K562 (cell line): ENCODE measurements at regions not wholly inside any gene's neighbourhood (a gene's known extent, or its start where the extent isn't known, plus 50 kb on each side); places are given as distances from the start of the nearest gene placed in this dataset.

Experiments used
- ATAC-seq: fragments of 200-7000 bp; cut with Tn5 transposase; 3 replicates; pipeline ENCODE4 v1.9.1; 2020; ENCODE audit warnings: moderate library complexity
- BruUV-seq: library from RNA; stranded (reverse); fragments of 400-500 nt; replicated peaks from 2 replicates; lab custom pipeline; 2021; lab: Mats Ljungman, UMichigan
- CTCF ChIA-PET: fragments of 300-600 bp; formaldehyde crosslinking; extraction: SDS; loops from one replicate; lab custom pipeline; 2021; ENCODE audit warnings: low intra/inter-chr PET ratio; lab: Yijun Ruan, JAX
- POLR2A ChIA-PET: fragments of 300-600, 350-650 bp; sonication (Branson Sonifier 250); formaldehyde crosslinking; extraction: SDS; loops from one replicate; lab custom pipeline; 2021; ENCODE audit warnings: antibody characterized with exemption, inconsistent platforms; lab: Yijun Ruan, JAX
- DNase-seq, 4 experiments: peaks; one replicate each; pipeline versions ENCODE4 v3.0.0 to v3.0.0-alpha.2; 2011 to 2018; ENCODE audit warnings: low spot score in 3 of 4, mixed read lengths in 3 of 4; ENCODE audit errors: extremely low read depth in 1 of 4
- FAIRE-seq: peaks from 2 replicates; lab custom pipeline; 2011; peaks lifted over from hg19 to GRCh38; lab: Jason Lieb, UNC
- H2AFZ ChIP-seq: 2 replicates; pipeline ENCODE4 v1.6.0; 2011; ENCODE audit warnings: low read depth, low read length, control low read depth, inconsistent platforms
- H3K27ac ChIP-seq: fragments of 200-600 bp; 3 replicates; pipeline ENCODE4 v1.8.0; 2011; ENCODE audit warnings: low read depth, mild to moderate bottlenecking, control low read depth, inconsistent platforms, low read length, moderate library complexity, mixed read lengths; ENCODE audit errors: extremely low read depth
- H3K27me3 ChIP-seq, 2 experiments: fragments of 300-600 bp in 1 of 2; 2 replicates in 1 of 2; 3 replicates in 1 of 2; pipeline versions ENCODE4 v1.6.0 to v1.8.0; 2011; ENCODE audit warnings: inconsistent platforms in 2 of 2, low read length in 2 of 2, mild to moderate bottlenecking in 1 of 2, mixed read lengths in 1 of 2, moderate library complexity in 1 of 2; ENCODE audit not compliant: control insufficient read depth in 2 of 2, insufficient read depth in 2 of 2
- H3K36me3 ChIP-seq: fragments of 300-600 bp; 3 replicates; pipeline ENCODE4 v1.8.0; 2011; ENCODE audit warnings: mild to moderate bottlenecking, low read length, inconsistent platforms; ENCODE audit not compliant: control insufficient read depth, insufficient read depth
- H3K4me1 ChIP-seq, 2 experiments: fragments of 200-600 bp in 1 of 2; replicated peaks in 1 of 2; 2 replicates in 1 of 2; 3 replicates in 1 of 2; pipeline versions ENCODE4 v1.5.1 to v1.8.0; 2011; ENCODE audit warnings: inconsistent platforms in 2 of 2, low read length in 2 of 2, mild to moderate bottlenecking in 1 of 2, mixed read lengths in 1 of 2, moderate library complexity in 1 of 2; ENCODE audit not compliant: control insufficient read depth in 2 of 2, insufficient read depth in 2 of 2
- H3K4me2 ChIP-seq: 2 replicates; pipeline ENCODE4 v1.6.1; 2011; ENCODE audit warnings: low read length, control low read depth, inconsistent platforms, mixed read lengths; ENCODE audit not compliant: insufficient read depth
- H3K4me3 ChIP-seq: fragments of 200-600 bp; sonication (generic), shearing (Covaris generic); 2 replicates; pipeline ENCODE4 v1.5.1; 2016; ENCODE audit warnings: control low read depth, inconsistent platforms
- H3K79me2 ChIP-seq: fragments of 200-600 bp; 3 replicates; pipeline ENCODE4 v1.8.0; 2011; ENCODE audit warnings: low read length, inconsistent platforms; ENCODE audit not compliant: control insufficient read depth, insufficient read depth
- H3K9ac ChIP-seq, 2 experiments: 2 replicates each; pipeline versions ENCODE4 v1.6.0 to v1.6.1; 2011; ENCODE audit warnings: low read depth in 2 of 2, low read length in 2 of 2, control low read depth in 1 of 2, inconsistent platforms in 1 of 2, mild to moderate bottlenecking in 1 of 2, mixed read lengths in 1 of 2; ENCODE audit not compliant: insufficient read depth in 1 of 2
- H3K9me1 ChIP-seq: one replicate; pipeline ENCODE4 v1.6.0; 2011; ENCODE audit warnings: inconsistent platforms, mild to moderate bottlenecking, low read length, moderate library complexity; ENCODE audit not compliant: control insufficient read depth, insufficient read depth
- H3K9me3 ChIP-seq: replicated peaks from 2 replicates; pipeline ENCODE4 v1.5.1; 2011; ENCODE audit warnings: low read depth, low read length, inconsistent platforms; ENCODE audit not compliant: control insufficient read depth, insufficient read depth
- H4K20me1 ChIP-seq: replicated peaks from 2 replicates; pipeline ENCODE4 v1.6.1; 2011; ENCODE audit warnings: low read length, inconsistent platforms, mixed read lengths; ENCODE audit not compliant: control insufficient read depth, insufficient read depth
- ATF6 ChIP-seq: sonication (generic); formaldehyde crosslinking; IDR thresholded peaks from 2 replicates; pipeline ENCODE4 v1.4.0; 2020; ENCODE audit warnings: mild to moderate bottlenecking, missing genetic modification reagents
- CBX5 ChIP-seq: IDR thresholded peaks from 2 replicates; pipeline ENCODE4 v1.6.1; 2014; ENCODE audit warnings: low read depth, borderline replicate concordance
- EWSR1 ChIP-seq: fragments of 450-650 bp; IDR thresholded peaks from 2 replicates; pipeline ENCODE4 v1.6.1; 2018; ENCODE audit warnings: borderline replicate concordance, mild to moderate bottlenecking, low read depth, moderate library complexity; ENCODE audit not compliant: partially characterized antibody
- FOSL1 ChIP-seq: fragments of 200-800 bp; sonication (Bioruptor generic); conservative IDR thresholded peaks from 2 replicates; pipeline ENCODE4 v1.6.1; 2016; ENCODE audit warnings: missing genetic modification characterization, missing compliant biosample characterization
- FOXJ2 ChIP-seq: fragments of 200-800 bp; sonication (Bioruptor generic); IDR thresholded peaks from 2 replicates; pipeline ENCODE4 v1.6.1; 2016; ENCODE audit warnings: missing genetic modification characterization, missing compliant biosample characterization
- FOXP1 ChIP-seq: sonication (generic); formaldehyde crosslinking; IDR thresholded peaks from 2 replicates; pipeline ENCODE4 v1.8.0; 2022; ENCODE audit warnings: mild to moderate bottlenecking, missing genetic modification reagents
- HMGXB4 ChIP-seq: sonication (generic); formaldehyde crosslinking; IDR thresholded peaks from 2 replicates; pipeline ENCODE4 v1.8.1; 2023; ENCODE audit warnings: mild to moderate bottlenecking, missing genetic modification reagents
- JUN ChIP-seq, 2 experiments: sonication (generic) in 1 of 2; formaldehyde crosslinking in 1 of 2; IDR thresholded peaks; 2 replicates each; pipeline versions ENCODE4 v1.6.1 to v1.8.0; 2012 to 2022; ENCODE audit warnings: borderline replicate concordance in 2 of 2, mild to moderate bottlenecking in 2 of 2, improper control_type of control experiment in 1 of 2, low read depth in 1 of 2, low read length in 1 of 2, missing genetic modification reagents in 1 of 2
- MYC ChIP-seq, 2 experiments: fragments of 250-450 bp in 1 of 2; sonication (Bioruptor Pico) in 1 of 2; IDR thresholded peaks; 2 replicates each; pipeline versions ENCODE4 v1.5.1 to v1.6.1; 2012 to 2021; ENCODE audit warnings: low read depth in 2 of 2, borderline replicate concordance in 1 of 2, improper control_type of control experiment in 1 of 2, low read length in 1 of 2, mild to moderate bottlenecking in 1 of 2, moderate library complexity in 1 of 2
- NFE2L1 ChIP-seq: fragments of 450-650 bp; IDR thresholded peaks from 2 replicates; pipeline ENCODE4 v1.6.1; 2016; ENCODE audit warnings: missing genetic modification characterization, low read depth, mild to moderate bottlenecking, missing compliant biosample characterization, moderate library complexity, borderline replicate concordance
- NKRF ChIP-seq: fragments of 450-650 bp; IDR thresholded peaks from 2 replicates; pipeline ENCODE4 v1.6.1; 2016; ENCODE audit warnings: borderline replicate concordance
- NONO ChIP-seq, 2 experiments: fragments of 200-400 bp in 1 of 2; fragments of 450-650 bp in 1 of 2; formaldehyde crosslinking in 1 of 2; IDR thresholded peaks; 2 replicates each; pipeline ENCODE4 v1.6.1; 2017; ENCODE audit warnings: low read depth in 2 of 2, mild to moderate bottlenecking in 2 of 2, moderate library complexity in 2 of 2, low read length in 1 of 2
- SMARCE1 ChIP-seq: fragments of 450-650 bp; IDR thresholded peaks from 2 replicates; pipeline ENCODE4 v1.7.1; 2016; ENCODE audit warnings: mild to moderate bottlenecking
- TBL1XR1 ChIP-seq, 2 experiments: IDR thresholded peaks; 2 replicates each; pipeline ENCODE4 v1.6.1; 2012; ENCODE audit warnings: improper control_type of control experiment in 2 of 2, low read length in 2 of 2, mild to moderate bottlenecking in 1 of 2
- TOE1 ChIP-seq, 2 experiments: fragments of 450-650 bp in 1 of 2; sonication (generic) in 1 of 2; formaldehyde crosslinking in 1 of 2; IDR thresholded peaks; 2 replicates each; pipeline versions ENCODE4 v1.7.1 to v1.8.0; 2016 to 2022; ENCODE audit warnings: borderline replicate concordance in 2 of 2, mild to moderate bottlenecking in 2 of 2, antibody characterized with exemption in 1 of 2, inconsistent platforms in 1 of 2, low read depth in 1 of 2, missing genetic modification reagents in 1 of 2, moderate library complexity in 1 of 2
- ZKSCAN1 ChIP-seq: fragments of 150-350 bp; IDR thresholded peaks from 2 replicates; pipeline ENCODE4 v1.6.1; 2016; ENCODE audit warnings: low read depth, low read length
- WGBS: fragments of 100-300 bp; shearing (Covaris generic); methylation state at CpG from one replicate; pipeline ENCODE4 v1.1.6; 2016; ENCODE audit warnings: low coverage, mixed read lengths; ENCODE audit not compliant: insufficient coverage; ENCODE audit errors: missing lambda C conversion rate; 5-methylcytosine and 5-hydroxymethylcytosine counted together
- in situ Hi-C: fragments of 300-500 bp; cut with MboI; formaldehyde crosslinking; loops from 4 replicates; pipeline ENCODE4 v1.15.0; 2018; ENCODE audit warnings: inconsistent platforms, mixed read lengths
- intact Hi-C: fragments of 100-400 bp; cut with micrococcal nuclease; formaldehyde crosslinking; loops from 2 replicates; pipeline ENCODE4 v1.14.2; 2022

GRCh38 chr12:94702696-94703095 is 52.3 kb upstream of the TMCC3 start:
- intact Hi-C loops (no loop called here), in situ Hi-C loops (no loop called here)
- POLR2A ChIA-PET: no interaction called here
- ATAC-seq (no peak), DNase-seq (no peak), FAIRE-seq (no peak)
- Histone ChIP-seq H3K9ac (no peak overlapping the region), H3K36me3 (no peaks in the 10 kb centered on the region), H3K9me1 (no peaks in the 10 kb centered on the region), H3K27ac (no peak overlapping the region), H3K27me3 (peaks cover 2 to 6% of the 10 kb centered on the region in 2 experiments; a peak in 3 of 5 replicates), H3K4me1 (no peaks in the 10 kb centered on the region), H4K20me1 (no peaks in the 10 kb centered on the region), H2AFZ (no peak overlapping the region), H3K4me2 (no peak overlapping the region), H3K79me2 (no peaks in the 10 kb centered on the region), H3K4me3 (no peak overlapping the region), H3K9me3 (no peaks in the 10 kb centered on the region)
- WGBS: 0% methylated on average over 4 of the region's 4 CpGs
- BruUV-seq: no TSS peak
- CTCF ChIA-PET: no interaction called here
- TF ChIP-seq ZKSCAN1 (no peak), NONO (IDR thresholded peaks at IDR 0.05; ENCODE audit: low read depth in 2 of 2, low read length in 1 of 2) (no peak), ATF6 (CRISPR knock-in tag) (no peak), TBL1XR1 (IDR thresholded peaks at IDR 0.05; ENCODE audit: low read length in 2 of 2) (no peak), SMARCE1 (no peak), NKRF (no peak), FOSL1 (tag) (no peak), FOXP1 (CRISPR knock-in tag) (no peak), EWSR1 (no peak), JUN (IDR thresholded peaks at IDR 0.05; ENCODE audit: borderline replicate concordance, low read depth, low read length) (no peak), JUN (CRISPR knock-in tag; IDR thresholded peaks at IDR 0.05; ENCODE audit: borderline replicate concordance) (no peak), FOXJ2 (no peak), HMGXB4 (no peak), TOE1 (IDR thresholded peaks at IDR 0.05; ENCODE audit: borderline replicate concordance) (no peak), TOE1 (CRISPR knock-in tag; IDR thresholded peaks at IDR 0.05; ENCODE audit: borderline replicate concordance, low read depth) (no peak), MYC (IDR thresholded peaks at IDR 0.05; ENCODE audit: low read depth, low read length) (no peak), MYC (CRISPR knock-in tag; IDR thresholded peaks at IDR 0.05; ENCODE audit: borderline replicate concordance, low read depth) (no peak), NFE2L1 (tag) (no peak), CBX5 (no peak)
